NCI-H2107 (cell line): ENCODE measurements at regions not wholly inside any gene's neighbourhood (a gene's known extent, or its start where the extent isn't known, plus 50 kb on each side); places are given as distances from the start of the nearest gene placed in this dataset.
A peak's percentile ranks its signal among the peaks of the same experiment; 100 is the strongest.

Experiments
- DNase-seq: peaks from one replicate; lab custom pipeline; 2025; lab: John Stamatoyannopoulos, UW

DNA sequence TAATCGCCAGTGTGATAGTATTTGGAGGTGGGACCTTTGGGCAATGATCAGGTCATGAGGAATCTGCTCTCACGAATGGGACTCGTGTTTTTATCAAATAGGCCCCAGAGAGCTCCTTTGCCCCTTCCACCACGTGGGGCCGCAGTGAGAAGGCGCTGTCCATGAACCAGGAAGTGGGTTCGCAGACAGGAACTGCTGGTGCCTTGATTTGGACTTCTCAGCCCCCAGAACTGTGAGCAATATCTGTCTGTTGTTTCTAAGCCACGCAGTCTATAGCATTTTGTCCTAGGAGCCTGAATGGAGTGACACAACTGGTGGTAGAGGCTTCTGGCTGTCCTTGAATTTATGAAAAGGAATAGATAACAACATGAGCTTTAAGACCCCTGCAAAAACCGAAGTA lies 111.2 kb upstream of the HDAC4 start:
- DNase-seq = no peak

DNA sequence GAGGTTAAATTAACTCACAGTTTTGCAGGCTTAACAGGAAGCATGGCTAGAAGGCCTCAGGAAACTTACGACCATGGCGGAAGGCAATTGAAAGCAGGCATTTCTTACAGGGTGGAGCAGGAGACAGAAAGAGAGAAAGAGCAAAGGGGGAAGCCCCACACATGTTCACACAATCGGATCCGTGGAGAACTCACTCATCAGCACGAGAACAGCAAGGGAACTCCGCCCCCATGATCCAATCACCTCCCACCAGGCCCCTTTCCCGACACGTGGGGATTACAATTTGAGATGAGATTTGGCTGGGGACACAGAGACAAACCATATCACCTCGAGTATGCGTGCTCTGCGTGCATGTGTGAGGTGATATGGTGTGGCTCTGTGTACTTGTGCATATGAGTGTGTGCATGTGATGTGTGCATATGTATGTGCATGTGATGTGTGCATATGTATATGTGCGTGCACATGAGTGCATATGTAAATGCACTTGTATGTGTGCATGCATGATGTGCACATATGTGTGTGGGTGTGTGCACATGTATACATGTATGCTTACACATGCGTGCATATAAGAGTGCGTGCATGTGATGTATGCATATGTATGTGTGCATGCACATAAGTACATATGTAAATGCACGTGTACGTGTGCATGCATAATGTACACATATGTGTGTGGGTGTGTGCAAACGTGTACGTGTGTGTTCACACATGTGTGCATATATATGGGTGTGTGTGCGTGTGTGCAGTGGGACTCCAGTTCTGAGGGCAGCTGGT lies 108.7 kb upstream of the HDAC4 start:
- no peak for DNase-seq

DNA sequence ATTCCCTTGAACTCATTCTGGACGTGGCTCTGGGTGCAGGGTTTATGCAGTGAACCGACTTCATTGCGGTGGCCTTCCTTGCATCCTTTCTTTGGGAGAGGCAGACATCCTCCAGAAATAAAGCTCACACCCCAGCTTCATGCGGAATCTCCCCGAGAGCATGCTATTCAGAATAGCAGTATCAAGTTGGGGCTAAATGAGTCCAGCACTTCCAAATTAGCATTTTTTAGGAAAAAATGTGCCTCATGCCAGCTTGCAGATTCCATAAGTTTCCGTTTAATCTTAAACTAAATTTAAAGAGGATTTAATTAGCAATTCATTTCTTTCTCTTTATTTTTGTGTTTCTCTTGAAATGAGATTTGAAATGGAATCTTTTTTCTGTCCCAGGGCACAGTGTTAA lies 107.4 kb upstream of the HDAC4 start:
- no peak for DNase-seq

DNA sequence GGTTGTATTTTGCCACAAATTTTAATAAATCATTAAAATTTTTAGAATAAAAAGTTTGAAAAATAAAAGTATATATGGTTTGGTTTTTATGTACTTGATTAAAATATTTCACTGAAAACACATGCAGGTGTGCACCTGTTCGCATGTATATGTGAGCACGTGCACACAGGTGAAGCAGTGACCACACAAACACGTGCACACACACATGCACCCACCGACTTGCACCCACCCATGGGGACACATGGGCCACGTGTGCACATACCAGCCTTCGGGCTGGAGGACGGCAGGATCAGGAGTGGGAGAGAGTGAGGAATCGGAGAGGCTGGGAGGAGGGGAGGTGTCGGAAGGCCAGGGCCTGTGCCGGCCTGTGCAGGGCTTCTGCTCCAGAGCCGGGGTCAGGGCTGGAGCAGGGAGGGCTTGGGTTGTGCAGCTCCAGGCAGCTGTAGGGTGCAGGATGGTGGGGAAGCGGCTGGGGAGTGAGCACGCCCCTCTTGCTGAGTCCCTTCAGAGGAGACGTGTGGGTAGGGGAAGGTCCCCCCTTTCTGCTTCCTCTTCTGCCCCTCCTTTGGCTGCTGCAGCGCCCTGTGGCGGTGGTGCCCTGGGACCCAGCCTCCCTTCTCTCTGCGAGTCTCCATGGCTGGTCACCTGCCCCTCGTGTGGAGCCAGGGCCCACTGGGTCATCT lies 106.9 kb upstream of the HDAC4 start:
- DNase-seq = no peak

DNA sequence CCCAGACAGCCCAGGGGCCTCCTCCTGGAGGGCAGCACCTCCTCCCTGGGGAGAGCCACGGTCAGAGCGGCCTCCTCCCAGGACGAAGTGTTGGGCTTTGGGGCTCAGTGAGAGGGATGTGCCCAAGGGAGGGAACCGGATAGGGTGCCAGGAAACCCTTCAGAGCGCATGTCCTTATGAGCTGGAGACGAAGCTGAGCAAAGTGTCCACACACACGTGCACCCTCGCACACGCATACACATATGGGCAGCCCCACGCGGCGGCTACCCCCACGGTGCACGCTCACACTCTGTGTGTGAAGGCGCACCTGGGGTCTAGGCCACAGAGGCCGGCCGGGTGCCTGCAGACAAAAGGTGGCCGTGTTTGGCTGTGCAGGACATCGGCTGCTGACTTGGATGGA lies 106.1 kb upstream of the HDAC4 start:
- DNase-seq = no peak

DNA sequence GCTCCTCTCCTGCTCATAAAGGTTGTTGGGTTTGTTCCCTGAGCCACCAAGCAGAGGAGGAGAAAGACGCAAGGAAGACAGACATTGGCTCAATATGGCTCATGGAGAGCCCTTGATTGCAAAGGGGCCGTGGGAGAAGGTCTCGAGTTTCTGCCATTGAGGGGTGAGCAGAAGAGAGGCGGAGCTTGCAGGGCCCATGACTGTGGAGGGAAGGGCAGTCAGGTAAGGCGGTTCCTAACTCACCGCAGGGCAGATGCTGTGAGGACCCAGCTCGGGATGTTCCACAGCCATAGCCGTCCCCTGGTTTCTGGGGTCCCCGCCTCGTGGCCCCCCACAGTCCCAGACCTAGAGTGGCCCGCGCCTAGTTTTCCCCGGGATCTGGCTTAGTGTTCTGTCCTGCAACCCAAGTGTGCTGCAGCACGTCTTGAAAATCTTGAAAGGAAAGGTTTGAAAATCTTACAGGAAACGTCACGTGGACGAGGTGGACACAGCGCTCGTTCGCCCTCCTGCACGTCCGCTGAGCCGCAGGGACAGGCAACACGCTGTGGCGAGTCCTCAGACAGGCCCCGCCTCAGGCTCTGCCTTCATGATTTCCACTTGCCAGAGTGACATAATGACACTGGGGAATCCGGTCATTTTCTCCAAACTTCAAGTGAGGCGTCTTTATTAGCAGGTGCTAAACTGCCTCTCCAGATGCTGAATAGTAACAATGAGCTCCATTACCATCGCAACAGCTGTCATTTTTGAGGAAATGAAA lies 105.5 kb upstream of the HDAC4 start:
- no peak for DNase-seq

DNA sequence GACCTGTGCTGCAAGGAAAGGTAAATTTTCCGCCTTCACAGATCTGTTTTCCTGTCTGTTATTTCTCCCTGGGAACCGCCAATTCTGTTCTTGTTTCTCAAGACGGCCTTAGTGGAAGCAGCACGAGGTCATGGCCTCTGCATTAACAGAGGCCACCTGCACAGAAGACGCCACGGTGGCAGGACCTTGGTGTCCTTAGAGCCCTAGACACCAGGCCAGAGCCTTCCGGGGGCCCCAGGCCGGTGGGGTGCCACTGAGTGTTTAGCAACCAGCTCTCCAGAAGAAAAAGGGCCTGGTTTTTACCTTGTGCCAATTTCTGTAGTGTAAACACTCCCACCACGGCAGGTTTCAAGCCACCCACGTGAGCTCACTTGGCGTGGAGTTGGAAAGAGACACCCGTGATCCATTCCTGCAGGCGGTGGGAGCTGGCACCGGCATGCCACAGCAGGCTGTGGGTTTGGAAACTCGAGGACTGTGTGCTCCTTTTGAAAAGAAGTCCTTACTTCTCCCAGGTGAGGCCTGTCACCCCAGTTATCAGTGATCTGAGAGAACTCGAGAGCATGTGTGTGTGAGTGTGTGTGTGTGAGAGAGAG lies 103.9 kb upstream of the HDAC4 start:
- DNase-seq = no peak

DNA sequence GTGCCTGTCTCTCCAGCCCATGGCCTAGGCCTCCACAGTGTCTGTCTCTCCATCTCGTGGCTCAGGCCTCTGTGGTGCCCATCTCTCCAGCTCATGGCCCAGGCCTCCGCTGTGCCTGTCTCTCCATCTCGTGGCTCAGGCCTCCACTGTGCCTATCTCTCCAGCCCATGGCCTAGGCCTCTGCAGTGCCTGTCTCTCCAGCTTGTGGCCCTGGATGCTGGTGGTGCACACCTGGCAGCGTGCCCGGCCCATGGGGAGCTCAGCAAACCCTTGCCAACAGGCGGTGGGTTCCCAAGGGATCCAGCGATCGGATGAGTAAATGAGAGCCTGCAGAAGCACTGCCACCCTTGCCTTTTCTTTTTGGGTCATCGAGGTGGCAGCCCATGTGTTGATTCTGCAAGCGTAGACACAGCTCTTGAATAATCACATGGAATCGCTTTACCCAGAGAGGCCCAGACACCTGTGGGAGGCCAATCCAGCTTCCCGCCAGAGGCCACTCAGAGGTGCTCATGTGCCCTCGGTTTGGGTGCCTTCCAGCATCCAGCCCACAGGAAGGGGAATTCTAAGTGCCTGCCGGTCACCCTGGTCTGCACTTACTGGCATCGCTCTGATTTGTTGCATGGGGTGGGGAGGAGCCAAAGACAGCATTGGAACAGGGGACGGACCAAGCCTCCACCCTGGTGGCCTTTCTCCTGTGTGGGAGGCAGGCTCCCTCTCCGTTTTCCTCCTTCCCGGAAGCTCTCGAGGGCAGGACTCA lies 101.8 kb upstream of the HDAC4 start:
- DNase-seq = peak; percentile 69

DNA sequence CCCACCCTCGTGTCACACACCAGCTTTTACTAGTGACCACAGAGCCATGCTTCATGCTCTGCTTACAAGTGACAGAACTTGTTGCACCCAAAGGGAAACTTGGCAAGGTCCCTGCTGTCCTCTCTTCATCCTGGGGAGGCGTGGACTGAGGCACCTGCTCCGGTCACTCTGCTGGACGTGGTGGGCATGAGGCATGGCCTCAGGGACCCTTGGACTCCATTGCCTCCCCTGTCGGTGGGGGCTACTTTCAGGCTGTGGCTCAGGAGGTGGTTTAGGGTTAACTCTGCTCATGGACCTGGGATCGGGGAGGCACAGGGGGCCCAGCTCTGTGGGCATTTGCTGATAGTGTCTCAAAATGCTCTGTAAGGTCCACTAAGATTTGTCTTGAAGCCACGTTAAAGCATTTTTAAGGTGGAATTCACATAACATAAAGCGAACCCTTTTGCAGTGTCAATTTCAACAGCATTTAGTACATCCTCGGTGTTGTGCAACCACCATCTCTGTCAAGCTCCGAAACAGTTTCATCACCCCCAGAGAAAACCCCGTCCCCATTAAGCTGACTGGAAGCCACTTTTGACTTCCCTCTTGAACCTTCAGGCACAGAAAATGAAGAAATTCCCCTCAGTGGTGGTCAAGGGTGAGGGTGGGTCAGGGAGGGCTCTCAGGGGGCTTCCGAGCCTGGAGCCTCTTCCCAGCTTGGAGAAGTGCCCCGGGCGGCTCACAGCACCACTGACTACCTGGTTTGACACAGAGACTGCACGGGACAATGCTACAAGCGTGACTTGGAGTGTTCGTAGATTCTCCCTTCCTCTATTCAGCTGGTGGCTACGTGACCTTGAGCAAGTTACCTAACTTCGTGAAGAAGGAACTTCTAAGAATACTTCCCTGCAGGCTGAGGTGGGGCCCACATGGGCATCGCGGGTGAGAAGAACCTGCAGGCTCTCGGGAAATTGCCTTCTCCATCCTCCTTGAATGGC lies 100.0 kb upstream of the HDAC4 start:
- DNase-seq = no peak

DNA sequence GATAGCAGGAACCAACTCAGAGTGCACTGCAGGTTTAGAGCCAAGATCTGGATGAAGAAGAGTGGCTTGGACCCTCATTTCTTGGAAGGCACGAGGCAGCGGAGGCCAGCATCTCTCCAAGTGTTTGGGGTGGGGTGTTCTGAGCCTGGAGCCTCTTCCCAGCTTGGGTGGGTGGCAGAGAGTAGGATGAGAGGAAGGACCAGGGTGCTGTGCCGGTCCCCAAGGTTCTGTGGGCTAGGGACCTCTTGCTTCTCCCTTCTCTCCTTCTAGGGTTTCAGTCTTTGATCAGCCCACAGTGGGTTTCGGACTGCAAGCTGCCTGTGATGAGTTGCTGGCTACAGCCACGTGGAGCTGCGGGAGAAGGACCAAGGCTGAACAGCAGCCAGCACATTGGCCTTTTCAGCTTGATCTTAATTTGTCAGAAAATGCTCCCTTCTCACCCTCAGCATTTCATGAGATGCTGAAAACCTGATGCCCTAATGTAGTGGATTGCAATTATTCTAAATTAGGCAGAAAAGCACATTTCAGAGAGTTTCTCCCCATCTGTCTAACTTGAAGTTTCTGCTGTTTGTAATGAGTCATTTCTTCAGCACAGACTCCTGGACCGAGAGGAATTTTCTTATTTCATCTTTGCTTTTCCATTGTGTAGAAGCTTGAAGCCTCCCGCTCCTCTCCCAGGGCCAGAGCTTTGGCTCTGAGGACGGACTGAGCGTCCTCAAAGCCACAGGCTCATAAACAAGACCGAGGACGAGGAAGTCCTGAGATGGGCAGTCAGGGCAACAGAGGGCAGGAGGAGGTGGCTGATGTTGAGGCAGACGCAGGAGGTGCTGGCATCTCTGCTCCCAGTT lies 99.1 kb upstream of the HDAC4 start:
- no peak for DNase-seq

DNA sequence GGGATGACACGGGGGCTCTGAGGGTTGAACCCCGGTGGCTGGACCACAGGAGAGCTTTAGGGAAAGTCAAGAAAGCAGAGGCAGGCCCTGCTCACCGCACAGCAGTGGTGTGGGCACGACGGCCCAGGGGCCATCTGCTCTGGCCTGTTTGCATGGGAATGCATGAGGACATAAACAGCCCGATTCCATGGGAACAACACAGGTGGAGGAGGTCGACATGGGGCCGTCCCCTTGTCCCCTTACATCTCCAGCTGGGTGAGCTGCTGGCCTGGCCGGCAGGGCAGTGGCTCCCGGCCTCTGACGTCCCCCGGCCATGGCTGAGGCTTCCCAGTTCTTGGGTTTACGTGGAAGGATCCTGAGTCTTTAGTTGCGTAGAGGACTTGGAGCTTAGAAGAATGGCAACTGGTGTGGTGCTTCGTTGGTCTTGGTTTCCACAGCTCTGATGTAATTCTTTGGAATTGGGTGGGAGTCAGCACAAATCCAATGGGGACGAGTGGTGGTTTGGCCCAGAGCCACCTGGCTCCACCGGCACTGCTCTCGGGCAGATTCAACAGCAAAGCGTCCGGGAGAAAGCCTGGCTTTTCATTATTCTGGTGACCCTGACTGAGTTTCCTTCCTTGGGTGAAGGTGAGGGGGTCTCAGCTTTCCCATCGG lies 98.3 kb upstream of the HDAC4 start:
- no peak for DNase-seq

DNA sequence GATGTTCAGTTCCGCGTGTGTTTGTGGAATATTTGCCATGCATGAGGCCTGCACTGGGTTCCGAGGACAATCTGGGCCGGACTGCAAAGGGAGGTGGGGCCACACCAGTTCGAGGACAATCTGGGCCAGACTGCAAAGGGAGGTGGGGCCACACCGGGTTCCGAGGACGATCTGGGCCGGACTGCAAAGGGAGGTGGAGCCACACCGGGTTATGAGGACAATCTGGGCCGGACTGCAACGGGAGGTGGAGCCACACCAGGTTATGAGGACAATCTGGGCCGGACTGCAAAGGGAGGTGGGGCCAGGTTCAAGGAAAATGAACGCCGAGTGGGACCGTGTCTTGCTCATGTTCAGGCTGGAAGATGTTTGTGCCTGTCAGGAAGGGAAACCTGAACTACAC lies 97.8 kb upstream of the HDAC4 start:
- DNase-seq = no peak

DNA sequence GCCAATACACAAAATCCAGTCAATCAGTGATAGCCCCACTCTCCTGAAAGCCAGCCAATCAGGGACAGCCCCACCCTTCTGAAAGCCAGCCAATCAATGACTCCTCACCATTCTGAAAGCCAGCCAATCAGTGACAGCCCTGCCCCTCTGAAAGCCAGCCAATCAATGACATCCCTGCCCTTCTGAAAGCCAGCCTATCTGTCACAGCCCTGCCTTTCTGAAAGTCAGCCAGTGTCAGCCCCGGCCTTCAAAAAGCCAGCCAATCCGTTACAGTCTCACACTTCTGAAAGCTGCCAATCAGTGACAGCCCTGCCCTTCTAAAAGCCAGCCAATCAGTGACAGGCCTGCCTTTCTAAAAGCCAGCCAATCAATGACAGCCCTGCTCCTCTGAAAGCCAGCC lies 95.9 kb upstream of the HDAC4 start:
- no peak for DNase-seq

DNA sequence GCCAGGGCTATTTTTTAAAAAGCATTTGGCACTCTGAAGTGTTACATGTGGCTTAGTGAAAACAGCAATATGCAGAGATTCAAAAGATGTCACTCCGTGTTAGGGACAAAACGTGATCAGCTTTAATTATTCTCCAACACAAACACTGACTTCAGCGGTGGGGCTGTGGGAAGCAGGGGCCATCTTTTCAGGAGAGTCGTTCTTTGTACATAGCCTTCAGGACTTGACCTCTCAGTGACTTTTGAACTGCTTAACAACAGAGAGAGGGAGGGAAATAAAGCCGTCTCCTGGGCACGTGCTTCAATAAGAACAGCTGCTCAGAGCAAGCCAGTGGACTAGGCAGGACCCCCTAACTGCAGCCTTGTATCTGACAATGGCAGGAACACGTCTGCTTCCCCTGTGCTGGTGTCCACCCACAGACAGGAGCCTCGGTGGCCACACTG lies 95.0 kb upstream of the HDAC4 start:
- DNase-seq = no peak

DNA sequence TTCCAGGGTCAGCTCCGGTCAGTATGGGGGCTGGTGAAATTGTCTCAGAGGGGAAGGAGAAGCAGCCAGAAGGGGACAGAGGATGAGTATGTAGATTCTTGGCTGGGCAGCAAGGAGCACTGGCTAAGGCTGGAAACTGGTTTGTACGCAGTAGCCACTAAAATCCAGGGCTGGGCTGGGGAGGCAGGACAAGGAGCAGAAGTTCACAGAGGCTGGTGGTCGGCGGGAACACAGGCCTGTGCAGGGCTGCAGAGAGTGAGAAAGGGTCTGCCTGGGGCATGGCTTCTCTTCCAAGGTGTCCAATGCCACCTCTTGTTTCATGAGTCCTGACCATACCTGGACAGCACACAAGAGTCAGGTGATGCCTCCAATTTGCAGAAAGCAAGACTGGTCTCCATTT lies 94.4 kb upstream of the HDAC4 start:
- DNase-seq = no peak

DNA sequence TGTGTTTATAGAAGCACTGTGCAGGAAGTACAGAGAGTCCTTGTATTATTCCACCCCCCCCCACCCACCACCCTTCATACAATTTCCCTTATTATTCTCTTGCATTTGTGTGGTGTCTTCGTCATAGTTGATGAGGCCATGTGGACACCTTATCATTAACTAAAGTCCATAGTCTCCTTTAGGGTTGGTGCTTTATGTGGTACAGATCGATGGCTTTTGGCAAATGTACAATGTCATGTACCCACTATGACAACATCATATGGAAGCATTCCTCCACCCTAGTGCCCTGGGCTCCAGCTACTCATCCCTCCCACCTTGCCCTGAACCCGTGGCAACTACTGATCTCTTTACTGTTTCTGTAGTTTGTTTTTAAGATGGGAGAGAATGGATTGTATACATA lies 93.8 kb upstream of the HDAC4 start:
- DNase-seq = no peak

DNA sequence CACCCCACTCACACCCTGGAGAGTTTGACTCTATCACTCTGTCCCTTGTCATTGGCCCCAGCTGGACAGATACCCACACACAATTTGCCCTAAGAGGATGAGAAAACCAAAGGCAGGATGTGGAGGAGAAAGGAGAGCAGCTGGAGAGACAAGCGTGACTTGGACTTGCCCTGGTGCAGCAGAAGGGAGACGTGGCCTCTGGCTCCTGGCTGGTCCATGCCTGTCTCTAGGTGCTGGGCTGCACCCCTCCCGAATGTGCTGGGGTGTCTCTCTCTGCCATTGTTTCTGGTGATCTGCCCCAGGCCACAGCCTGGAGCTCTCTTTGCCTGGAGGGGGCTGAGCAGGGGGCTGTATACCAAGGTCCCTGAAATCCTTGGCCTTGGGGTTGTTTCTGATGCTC lies 88.7 kb upstream of the HDAC4 start:
- no peak for DNase-seq

DNA sequence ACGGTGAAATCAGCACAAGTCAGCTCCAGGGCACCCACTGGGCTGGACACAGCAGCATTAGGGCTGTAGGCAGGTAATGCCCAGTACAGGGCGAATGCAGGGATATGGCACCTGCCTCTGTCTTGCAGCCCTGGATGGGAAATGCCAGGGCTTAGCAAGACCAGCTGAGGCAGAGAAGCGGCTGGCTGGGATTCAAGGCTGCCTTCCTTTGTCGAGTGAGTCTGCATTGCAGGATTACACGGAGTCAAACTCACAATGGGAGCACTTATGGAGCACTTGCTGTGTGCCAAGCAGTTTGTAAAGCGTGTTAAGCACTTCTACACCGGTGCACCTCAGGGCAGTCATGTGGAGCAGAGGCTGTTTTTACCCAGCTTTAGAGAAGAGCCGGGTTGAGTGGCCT lies 87.3 kb upstream of the HDAC4 start:
- no peak for DNase-seq

DNA sequence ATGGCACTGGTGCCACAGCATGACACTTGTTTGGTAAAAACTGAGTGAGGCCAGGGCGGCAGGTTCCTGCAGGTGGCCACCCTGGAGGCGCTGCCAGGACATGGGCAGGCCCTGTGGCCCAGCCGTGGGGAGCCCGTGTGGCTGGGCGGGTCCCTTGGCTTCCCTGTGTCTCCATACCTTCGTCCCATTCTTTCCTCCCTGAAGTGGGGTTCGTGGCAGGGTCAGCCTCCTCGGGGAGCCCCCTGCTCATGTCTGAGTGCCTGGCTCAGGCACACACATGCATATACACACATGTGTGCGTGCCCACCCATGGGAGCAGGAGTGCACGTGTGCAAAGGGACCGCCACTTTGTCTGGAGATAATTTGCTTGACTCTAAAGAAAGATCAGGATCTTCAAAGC lies 86.5 kb upstream of the HDAC4 start:
- DNase-seq = no peak
